MM.1S (cell line): ENCODE measurements at regions not wholly inside any gene's neighbourhood (a gene's known extent, or its start where the extent isn't known, plus 50 kb on each side); places are given as distances from the start of the nearest gene placed in this dataset.

ENCODE experiments used
- DNase-seq: peaks from one replicate; pipeline ENCODE4 v3.0.0-alpha.2; 2015
- H2AFZ ChIP-seq: fragments of 300-600 bp; sonication (generic); 2 replicates; pipeline ENCODE4 v1.6.0; 2016; ENCODE audit warnings: antibody characterized with exemption, low read length
- H3F3A ChIP-seq: fragments of 300-600 bp; sonication (generic); 2 replicates; pipeline ENCODE4 v1.6.1; 2016; ENCODE audit warnings: mild to moderate bottlenecking, antibody characterized with exemption, low read length, moderate library complexity, mixed read lengths; ENCODE audit not compliant: insufficient read depth
- H3K27ac ChIP-seq: fragments of 300-600 bp; sonication (generic); 2 replicates; pipeline ENCODE4 v1.5.1; 2016; ENCODE audit warnings: mild to moderate bottlenecking, low read length
- H3K27me3 ChIP-seq: fragments of 300-600 bp; sonication (generic); replicated peaks from 2 replicates; pipeline ENCODE4 v1.6.0; 2016; ENCODE audit warnings: low read length; ENCODE audit not compliant: insufficient read depth
- H3K36me3 ChIP-seq: fragments of 300-600 bp; sonication (generic); replicated peaks from 2 replicates; pipeline ENCODE4 v1.6.1; 2016; ENCODE audit warnings: mild to moderate bottlenecking, low read length, mixed read lengths; ENCODE audit not compliant: insufficient read depth
- H3K4me1 ChIP-seq: fragments of 300-600 bp; sonication (generic); 2 replicates; pipeline ENCODE4 v1.6.1; 2016; ENCODE audit warnings: low read length, mixed read lengths
- H3K4me2 ChIP-seq: fragments of 300-600 bp; sonication (generic); 2 replicates; pipeline ENCODE4 v1.6.0; 2016; ENCODE audit warnings: low read depth, low read length
- H3K4me3 ChIP-seq: fragments of 300-600 bp; sonication (generic); 2 replicates; pipeline ENCODE4 v1.5.1; 2016; ENCODE audit warnings: low read length, mixed read lengths
- H3K79me2 ChIP-seq: fragments of 300-600 bp; sonication (generic); 2 replicates; pipeline ENCODE4 v1.6.1; 2016; ENCODE audit warnings: mixed run types, low read length, mixed read lengths
- H3K9ac ChIP-seq: fragments of 300-600 bp; sonication (generic); 2 replicates; pipeline ENCODE4 v1.6.1; 2016; ENCODE audit warnings: low read length, mixed read lengths
- H3K9me2 ChIP-seq: fragments of 300-600 bp; sonication (generic); replicated peaks from 2 replicates; pipeline ENCODE4 v1.6.1; 2016; ENCODE audit warnings: mild to moderate bottlenecking, low read length, mixed read lengths; ENCODE audit not compliant: insufficient read depth
- H3K9me3 ChIP-seq: fragments of 300-600 bp; sonication (generic); replicated peaks from 2 replicates; pipeline ENCODE4 v1.6.1; 2016; ENCODE audit warnings: mild to moderate bottlenecking, low read length, mixed read lengths; ENCODE audit not compliant: insufficient read depth
- H4K20me1 ChIP-seq: fragments of 300-600 bp; sonication (generic); 2 replicates; pipeline ENCODE4 v1.6.1; 2016; ENCODE audit warnings: mild to moderate bottlenecking, low read length, moderate library complexity, mixed read lengths; ENCODE audit not compliant: insufficient read depth
- CTCF ChIP-seq: fragments of 300-600 bp; sonication (generic); IDR thresholded peaks from 2 replicates; pipeline ENCODE4 v1.5.1; 2016; ENCODE audit warnings: antibody characterized with exemption, low read length, mixed read lengths
- EZH2 ChIP-seq: fragments of 300-600 bp; sonication (generic); optimal IDR thresholded peaks from 2 replicates; pipeline ENCODE3; 2017; ENCODE audit warnings: low read depth, mild to moderate bottlenecking, antibody characterized with exemption, low read length, mixed read lengths
- EZH2phosphoT487 ChIP-seq: fragments of 300-600 bp; sonication (generic); IDR thresholded peaks from 2 replicates; pipeline ENCODE4 v1.6.1; 2018; ENCODE audit warnings: antibody characterized with exemption, low read length

- H3K4me3 ChIP-seq: no peak overlapping the region
- no peak overlapping the region for H3K9ac ChIP-seq
- DNase-seq: no peak
- no peak overlapping the region for H3K27ac ChIP-seq
- H3F3A ChIP-seq: no peaks in the 10 kb centered on the region
- no peaks in the 10 kb centered on the region for H3K4me1 ChIP-seq
- H4K20me1 ChIP-seq: no peaks in the 10 kb centered on the region
- no peak for TF ChIP-seq EZH2phosphoT487
- no peak for TF ChIP-seq EZH2
- no peak for TF ChIP-seq CTCF
- H2AFZ ChIP-seq: no peak overlapping the region
- H3K9me3 ChIP-seq: no peaks in the 10 kb centered on the region
- no peaks in the 10 kb centered on the region for H3K9me2 ChIP-seq
- H3K4me2 ChIP-seq: no peak overlapping the region
- H3K27me3 ChIP-seq: peaks cover 71% of the 10 kb centered on the region
- H3K36me3 ChIP-seq: no peaks in the 10 kb centered on the region
- no peaks in the 10 kb centered on the region for H3K79me2 ChIP-seq
These were observed 65.7 kb upstream of the INSIG1 start for GRCh38 chr7:155231941-155232340.

GRCh38 chr7:155232911-155233310 lies 64.8 kb upstream of the INSIG1 start:
- Histone ChIP-seq H4K20me1 (no peaks in the 10 kb centered on the region), H3K27me3 (peaks cover 70% of the 10 kb centered on the region), H3K27ac (no peak overlapping the region), H3K4me2 (no peak overlapping the region), H2AFZ (no peak overlapping the region), H3K9ac (no peak overlapping the region), H3K9me3 (no peaks in the 10 kb centered on the region), H3K36me3 (no peaks in the 10 kb centered on the region), H3K4me1 (no peaks in the 10 kb centered on the region), H3K9me2 (no peaks in the 10 kb centered on the region), H3F3A (no peaks in the 10 kb centered on the region), H3K4me3 (no peak overlapping the region), H3K79me2 (no peaks in the 10 kb centered on the region)
- no peak for DNase-seq
- no peak for TF ChIP-seq CTCF
- no peak for TF ChIP-seq EZH2phosphoT487
- no peak for TF ChIP-seq EZH2

- Histone ChIP-seq H3K4me3 (no peak overlapping the region), H3K27ac (no peak overlapping the region), H4K20me1 (no peaks in the 10 kb centered on the region), H3K27me3 (peaks cover 69% of the 10 kb centered on the region), H3K9me3 (no peaks in the 10 kb centered on the region), H3F3A (no peaks in the 10 kb centered on the region), H2AFZ (no peak overlapping the region), H3K9me2 (no peaks in the 10 kb centered on the region), H3K4me2 (no peak overlapping the region), H3K79me2 (no peaks in the 10 kb centered on the region), H3K36me3 (no peaks in the 10 kb centered on the region), H3K9ac (no peak overlapping the region), H3K4me1 (no peaks in the 10 kb centered on the region)
- no peak for TF ChIP-seq EZH2
- no peak for TF ChIP-seq CTCF
- TF ChIP-seq EZH2phosphoT487: no peak
- no peak for DNase-seq
These were observed 64.1 kb upstream of the INSIG1 start for GRCh38 chr7:155233311-155234157.
